K562 (cell line): ENCODE measurements at regions not wholly inside any gene's neighbourhood (a gene's known extent, or its start where the extent isn't known, plus 50 kb on each side); places are given as distances from the start of the nearest gene placed in this dataset.

ENCODE experiments used
- ARID1B ChIP-seq: fragments of 450-650 bp; IDR thresholded peaks from 2 replicates; pipeline ENCODE4 v1.6.1; 2016; ENCODE audit warnings: antibody characterized with exemption, mild to moderate bottlenecking, inconsistent platforms
- CHD2 ChIP-seq: IDR thresholded peaks from 2 replicates; pipeline ENCODE4 v1.6.1; 2011; ENCODE audit warnings: low read depth, low read length
- E2F4 ChIP-seq: sonication (generic); formaldehyde crosslinking; IDR thresholded peaks from 2 replicates; pipeline ENCODE4 v1.8.0; 2022; ENCODE audit warnings: mild to moderate bottlenecking, low read depth, missing genetic modification reagents
- ETV5 ChIP-seq: sonication (generic); formaldehyde crosslinking; IDR thresholded peaks from 2 replicates; pipeline ENCODE4 v1.4.0; 2020; ENCODE audit warnings: low read depth, mild to moderate bottlenecking, missing genetic modification reagents
- HCFC1 ChIP-seq: IDR thresholded peaks from 2 replicates; pipeline ENCODE4 v1.6.1; 2012; ENCODE audit warnings: low read depth, low read length, improper control_type of control experiment
- LARP7 ChIP-seq: fragments of 450-650 bp; IDR thresholded peaks from 2 replicates; pipeline ENCODE4 v1.6.1; 2016
- MEF2A ChIP-seq: IDR thresholded peaks from 2 replicates; pipeline ENCODE4 v1.6.1; 2011; ENCODE audit warnings: low read depth, mild to moderate bottlenecking, low read length, moderate library complexity; ENCODE audit not compliant: control insufficient read depth
- NFRKB ChIP-seq: fragments of 450-650 bp; IDR thresholded peaks from 2 replicates; pipeline ENCODE4 v1.6.1; 2016; ENCODE audit warnings: low read depth
- PML ChIP-seq: IDR thresholded peaks from 2 replicates; pipeline ENCODE4 v1.6.1; 2012; ENCODE audit warnings: low read length, inconsistent platforms
- SETDB1 ChIP-seq: IDR thresholded peaks from one replicate; pipeline ENCODE4 v1.6.1; 2012; ENCODE audit warnings: low read length, control low read depth, inconsistent platforms
- SMAD1 ChIP-seq: fragments of 150-350 bp; IDR thresholded peaks from 2 replicates; pipeline ENCODE4 v1.6.1; 2014; ENCODE audit warnings: low read length, low read depth; ENCODE audit not compliant: partially characterized antibody
- THAP12 ChIP-seq: fragments of 250-450 bp; sonication (Bioruptor Pico); IDR thresholded peaks from 2 replicates; pipeline ENCODE4 v1.9.0; 2021; ENCODE audit warnings: mild to moderate bottlenecking, inconsistent platforms
- THRA ChIP-seq: fragments of 450-650 bp; IDR thresholded peaks from 2 replicates; pipeline ENCODE4 v1.6.1; 2017; ENCODE audit warnings: mild to moderate bottlenecking, moderate library complexity
- ZBTB11 ChIP-seq, 3 experiments: fragments of 200-800 bp in 1 of 3; fragments of 250-450 bp in 1 of 3; fragments of 450-650 bp in 1 of 3; sonication (Bioruptor Pico) in 1 of 3; sonication (Bioruptor generic) in 1 of 3; formaldehyde crosslinking in 1 of 3; IDR thresholded peaks; 2 replicates each; pipeline versions ENCODE4 v1.6.1 to v1.8.0; 2016 to 2022; ENCODE audit warnings: mild to moderate bottlenecking in 2 of 3, missing genetic modification characterization in 2 of 3, missing compliant biosample characterization in 1 of 3, moderate library complexity in 1 of 3
- ZKSCAN1 ChIP-seq: fragments of 150-350 bp; IDR thresholded peaks from 2 replicates; pipeline ENCODE4 v1.6.1; 2016; ENCODE audit warnings: low read depth, low read length
- ZNF140 ChIP-seq: fragments of 250-450 bp; sonication (Bioruptor Pico); IDR thresholded peaks from 2 replicates; pipeline ENCODE4 v1.8.0; 2021; ENCODE audit warnings: moderate library complexity, mild to moderate bottlenecking, inconsistent platforms
- ZNF347 ChIP-seq: fragments of 450-650 bp; formaldehyde crosslinking; IDR thresholded peaks from 2 replicates; pipeline ENCODE4 v1.4.0; 2020; ENCODE audit warnings: low read depth, mild to moderate bottlenecking, moderate library complexity
- ZNF449 ChIP-seq: fragments of 250-450 bp; sonication (Bioruptor Pico); IDR thresholded peaks from 2 replicates; pipeline ENCODE4 v1.8.0; 2022; ENCODE audit warnings: moderate library complexity, mild to moderate bottlenecking, inconsistent platforms
- ZNF764 ChIP-seq: fragments of 250-450 bp; sonication (Bioruptor Pico); IDR thresholded peaks from 2 replicates; pipeline ENCODE4 v1.4.0; 2020; ENCODE audit warnings: low read depth, mild to moderate bottlenecking, moderate library complexity
- ZNF778 ChIP-seq: fragments of 450-650 bp; formaldehyde crosslinking; IDR thresholded peaks from 2 replicates; pipeline ENCODE4 v1.4.0; 2020; ENCODE audit warnings: mild to moderate bottlenecking, moderate library complexity

GRCh38 chr5:36739751-36740221 lies 133.4 kb downstream of the SLC1A3 start (continued):
- no peak for TF ChIP-seq ZNF140
- 0 out of 2 replicates have a peak, but pooled peaks have one; percentile 29 for TF ChIP-seq HCFC1
- TF ChIP-seq CHD2, result no peak
- TF ChIP-seq ZKSCAN1, result no peak
- no peak for TF ChIP-seq THAP12 (CRISPR knock-in tag)
- no peak for TF ChIP-seq ZNF764 (CRISPR knock-in tag)
- peak; percentile 75; the same call in 1 of the 2 replicates for TF ChIP-seq PML
- TF ChIP-seq SETDB1, result no peak
- no peak for TF ChIP-seq ZNF347 (CRISPR knock-in tag)
- no peak for TF ChIP-seq E2F4
- TF ChIP-seq LARP7, result no peak
- peak in 1 of 3 experiments; percentile 58; a peak in 2 of 6 replicates for TF ChIP-seq ZBTB11 (CRISPR knock-in tag; IDR thresholded peaks at IDR 0.05)
- TF ChIP-seq THRA, result no peak
- no peak for TF ChIP-seq ZNF449 (CRISPR knock-in tag)
- TF ChIP-seq MEF2A, result no peak
- TF ChIP-seq SMAD1, result no peak
- TF ChIP-seq ETV5, result 0 out of 2 replicates have a peak, but pooled peaks have one; percentile 26
- TF ChIP-seq ZNF778 (CRISPR knock-in tag), result no peak
- TF ChIP-seq ARID1B, result peak; percentile 88
- peak; percentile 49; the same call in 1 of the 2 replicates for TF ChIP-seq NFRKB
